WTC11 (cell line): ENCODE measurements at regions not wholly inside any gene's neighbourhood (a gene's known extent, or its start where the extent isn't known, plus 50 kb on each side); places are given as distances from the start of the nearest gene placed in this dataset.

ENCODE experiments used
- ATAC-seq: fragments of 200-7000 bp; cut with Tn5 transposase; 2 replicates; pipeline ENCODE4 v1.10.0; 2021; ENCODE audit warnings: mild to moderate bottlenecking, moderate library complexity
- CTCF ChIA-PET: fragments of 300-600 bp; sonication (Branson Sonifier 250); formaldehyde crosslinking; loops from one replicate; lab custom pipeline; 2021; ENCODE audit warnings: antibody characterized with exemption; lab: Charles Lee
- POLR2A ChIA-PET: fragments of 350-600 bp; sonication (Branson Sonifier 250); formaldehyde crosslinking; loops from one replicate; lab custom pipeline; 2021; ENCODE audit warnings: antibody characterized with exemption; lab: Charles Lee
- DNase-seq: peaks from one replicate; pipeline ENCODE4 v3.0.0; 2021; ENCODE audit warnings: low spot score
- H3K27ac Mint-ChIP-seq: 2 replicates; pipeline ENCODE4 v1.8.0; 2021; ENCODE audit warnings: mixed read lengths
- H3K27me3 Mint-ChIP-seq: 2 replicates; pipeline ENCODE4 v1.8.0; 2021; ENCODE audit warnings: low read depth, mild to moderate bottlenecking, moderate library complexity, mixed read lengths
- H3K36me3 Mint-ChIP-seq: 2 replicates; pipeline ENCODE4 v1.8.0; 2021; ENCODE audit warnings: mixed read lengths
- H3K4me1 Mint-ChIP-seq: 2 replicates; pipeline ENCODE4 v1.8.0; 2022; ENCODE audit warnings: mixed read lengths
- H3K4me3 Mint-ChIP-seq: 2 replicates; pipeline ENCODE4 v1.8.0; 2021; ENCODE audit warnings: mild to moderate bottlenecking, moderate library complexity, mixed read lengths
- H3K9me3 Mint-ChIP-seq: 2 replicates; pipeline ENCODE4 v1.8.0; 2021; ENCODE audit warnings: mixed read lengths
- EMX1 ChIP-seq: fragments of 250-450 bp; sonication (Bioruptor Pico); IDR thresholded peaks from 2 replicates; pipeline ENCODE4 v1.8.0; 2021; ENCODE audit warnings: mild to moderate bottlenecking
- GTF2I ChIP-seq: fragments of 250-450 bp; sonication (Bioruptor Pico); conservative IDR thresholded peaks from 2 replicates; pipeline ENCODE4 v1.4.0; 2021; ENCODE audit warnings: mild to moderate bottlenecking
- NFATC4 ChIP-seq: fragments of 250-450 bp; sonication (Bioruptor Pico); IDR thresholded peaks from 2 replicates; pipeline ENCODE4 v1.9.0; 2021; ENCODE audit warnings: mild to moderate bottlenecking
- SP1 ChIP-seq: sonication (generic); formaldehyde crosslinking; conservative IDR thresholded peaks from 2 replicates; pipeline ENCODE4 v1.8.1; 2022; ENCODE audit warnings: missing genetic modification reagents
- TEAD1 ChIP-seq: sonication (generic); formaldehyde crosslinking; IDR thresholded peaks from 2 replicates; pipeline ENCODE4 v1.8.0; 2022; ENCODE audit warnings: mild to moderate bottlenecking, missing genetic modification reagents
- TP53 ChIP-seq: sonication (generic); formaldehyde crosslinking; IDR thresholded peaks from 2 replicates; pipeline ENCODE4 v1.8.1; 2023; ENCODE audit warnings: mild to moderate bottlenecking, missing genetic modification reagents
- ZNF423 ChIP-seq: fragments of 250-450 bp; sonication (Bioruptor Pico); IDR thresholded peaks from 2 replicates; pipeline ENCODE4 v2.1.2; 2022; ENCODE audit warnings: mild to moderate bottlenecking, moderate library complexity
- TF ChIP-seq, protein P1 (sequence below): sonication (generic); formaldehyde crosslinking; conservative IDR thresholded peaks from 2 replicates; pipeline ENCODE4 v1.8.1; 2022; ENCODE audit warnings: mild to moderate bottlenecking, missing genetic modification reagents
- TF ChIP-seq, protein P2 (sequence below): fragments of 200-600 bp; IDR thresholded peaks from 2 replicates; pipeline ENCODE4 v1.8.0; 2022; ENCODE audit warnings: antibody characterized with exemption
- TF ChIP-seq, protein P3 (sequence below): sonication (generic); formaldehyde crosslinking; IDR thresholded peaks from 2 replicates; pipeline ENCODE4 v1.8.1; 2023; ENCODE audit warnings: mild to moderate bottlenecking, missing genetic modification reagents
- TF ChIP-seq, protein P4 (sequence below): sonication (generic); formaldehyde crosslinking; IDR thresholded peaks from 2 replicates; pipeline ENCODE4 v1.8.0; 2023; ENCODE audit warnings: mild to moderate bottlenecking, missing genetic modification reagents
- TF ChIP-seq, protein P5 (sequence below): sonication (generic); formaldehyde crosslinking; IDR thresholded peaks from 2 replicates; pipeline ENCODE4 v1.8.0; 2023; ENCODE audit warnings: missing genetic modification reagents, mild to moderate bottlenecking, borderline replicate concordance
- TF ChIP-seq, protein P6 (sequence below): sonication (generic); formaldehyde crosslinking; IDR thresholded peaks from 2 replicates; pipeline ENCODE4 v1.8.0; 2022; ENCODE audit warnings: mild to moderate bottlenecking, missing genetic modification reagents
- TF ChIP-seq, protein P7 (sequence below): sonication (generic); formaldehyde crosslinking; IDR thresholded peaks from 2 replicates; pipeline ENCODE4 v1.8.1; 2023; ENCODE audit warnings: mild to moderate bottlenecking, missing genetic modification reagents, moderate library complexity

DNA sequence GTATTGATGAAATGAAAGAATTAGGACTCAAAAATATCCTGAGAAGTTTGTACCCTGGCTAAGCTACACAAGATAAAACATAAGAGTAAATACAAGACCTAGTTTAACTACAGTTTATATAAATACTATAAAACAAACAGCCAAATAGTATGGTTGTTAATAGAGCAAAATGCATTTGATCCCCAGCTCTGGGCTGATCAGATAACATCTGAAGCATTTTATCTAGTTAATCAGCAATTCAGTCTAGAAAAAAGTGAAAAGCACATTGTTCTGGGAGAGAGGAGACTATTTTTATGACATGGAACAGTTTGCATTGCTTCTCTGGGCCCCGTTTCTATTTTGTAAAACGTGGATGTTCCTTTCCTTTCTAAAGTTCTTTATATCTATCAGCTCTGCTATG lies 139.6 kb upstream of the RORB start:
- no peak overlapping the region for H3K27ac Mint-ChIP-seq
- H3K27me3 Mint-ChIP-seq: no peaks in the 10 kb centered on the region
- CTCF ChIA-PET: no interaction called here
- DNase-seq: no peak
- no peaks in the 10 kb centered on the region for H3K36me3 Mint-ChIP-seq
- no peak for TF ChIP-seq NFATC4 (CRISPR knock-in tag)
- TF ChIP-seq, protein P1, sequence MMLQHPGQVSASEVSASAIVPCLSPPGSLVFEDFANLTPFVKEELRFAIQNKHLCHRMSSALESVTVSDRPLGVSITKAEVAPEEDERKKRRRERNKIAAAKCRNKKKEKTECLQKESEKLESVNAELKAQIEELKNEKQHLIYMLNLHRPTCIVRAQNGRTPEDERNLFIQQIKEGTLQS (CRISPR knock-in tag): no peak
- no peak for TF ChIP-seq ZNF423 (CRISPR knock-in tag)
- TF ChIP-seq, protein P2, sequence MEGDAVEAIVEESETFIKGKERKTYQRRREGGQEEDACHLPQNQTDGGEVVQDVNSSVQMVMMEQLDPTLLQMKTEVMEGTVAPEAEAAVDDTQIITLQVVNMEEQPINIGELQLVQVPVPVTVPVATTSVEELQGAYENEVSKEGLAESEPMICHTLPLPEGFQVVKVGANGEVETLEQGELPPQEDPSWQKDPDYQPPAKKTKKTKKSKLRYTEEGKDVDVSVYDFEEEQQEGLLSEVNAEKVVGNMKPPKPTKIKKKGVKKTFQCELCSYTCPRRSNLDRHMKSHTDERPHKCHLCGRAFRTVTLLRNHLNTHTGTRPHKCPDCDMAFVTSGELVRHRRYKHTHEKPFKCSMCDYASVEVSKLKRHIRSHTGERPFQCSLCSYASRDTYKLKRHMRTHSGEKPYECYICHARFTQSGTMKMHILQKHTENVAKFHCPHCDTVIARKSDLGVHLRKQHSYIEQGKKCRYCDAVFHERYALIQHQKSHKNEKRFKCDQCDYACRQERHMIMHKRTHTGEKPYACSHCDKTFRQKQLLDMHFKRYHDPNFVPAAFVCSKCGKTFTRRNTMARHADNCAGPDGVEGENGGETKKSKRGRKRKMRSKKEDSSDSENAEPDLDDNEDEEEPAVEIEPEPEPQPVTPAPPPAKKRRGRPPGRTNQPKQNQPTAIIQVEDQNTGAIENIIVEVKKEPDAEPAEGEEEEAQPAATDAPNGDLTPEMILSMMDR: no peak
- no peak for TF ChIP-seq TEAD1 (CRISPR knock-in tag)
- no peak for TF ChIP-seq SP1 (CRISPR knock-in tag)
- TF ChIP-seq, protein P3, sequence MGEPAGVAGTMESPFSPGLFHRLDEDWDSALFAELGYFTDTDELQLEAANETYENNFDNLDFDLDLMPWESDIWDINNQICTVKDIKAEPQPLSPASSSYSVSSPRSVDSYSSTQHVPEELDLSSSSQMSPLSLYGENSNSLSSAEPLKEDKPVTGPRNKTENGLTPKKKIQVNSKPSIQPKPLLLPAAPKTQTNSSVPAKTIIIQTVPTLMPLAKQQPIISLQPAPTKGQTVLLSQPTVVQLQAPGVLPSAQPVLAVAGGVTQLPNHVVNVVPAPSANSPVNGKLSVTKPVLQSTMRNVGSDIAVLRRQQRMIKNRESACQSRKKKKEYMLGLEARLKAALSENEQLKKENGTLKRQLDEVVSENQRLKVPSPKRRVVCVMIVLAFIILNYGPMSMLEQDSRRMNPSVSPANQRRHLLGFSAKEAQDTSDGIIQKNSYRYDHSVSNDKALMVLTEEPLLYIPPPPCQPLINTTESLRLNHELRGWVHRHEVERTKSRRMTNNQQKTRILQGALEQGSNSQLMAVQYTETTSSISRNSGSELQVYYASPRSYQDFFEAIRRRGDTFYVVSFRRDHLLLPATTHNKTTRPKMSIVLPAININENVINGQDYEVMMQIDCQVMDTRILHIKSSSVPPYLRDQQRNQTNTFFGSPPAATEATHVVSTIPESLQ (CRISPR knock-in tag): no peak
- TF ChIP-seq TP53 (CRISPR knock-in tag): no peak
- no peak for TF ChIP-seq GTF2I (CRISPR knock-in tag)
- TF ChIP-seq, all 79 proteins: peak for 0
- no peak overlapping the region for H3K4me3 Mint-ChIP-seq
- no peaks in the 10 kb centered on the region for H3K4me1 Mint-ChIP-seq
- no peaks in the 10 kb centered on the region for H3K9me3 Mint-ChIP-seq
- POLR2A ChIA-PET: no interaction called here
- ATAC-seq: no peak

DNA sequence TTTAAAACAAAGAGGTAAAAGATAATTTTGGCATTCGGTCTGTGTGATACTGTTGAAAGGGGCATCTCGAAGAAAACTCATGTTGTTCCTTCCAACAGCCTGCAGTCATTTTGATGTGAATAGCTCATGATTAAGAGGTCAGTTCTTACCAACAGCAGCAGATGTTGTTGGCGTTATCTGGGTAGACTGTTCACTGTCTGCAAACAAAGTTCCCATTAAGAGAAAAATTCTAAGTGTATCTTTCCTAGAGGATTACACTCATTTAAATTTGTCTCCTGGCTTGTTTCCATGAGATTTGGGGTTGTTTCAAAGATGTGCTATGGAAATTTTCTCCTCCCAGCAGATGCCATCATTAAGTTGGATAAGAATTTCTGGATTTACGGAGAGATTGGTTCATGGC lies 138.2 kb upstream of the RORB start:
- POLR2A ChIA-PET: no interaction called here
- CTCF ChIA-PET: no interaction called here
- DNase-seq (no peak), ATAC-seq (no peak)
- Mint-ChIP-seq H3K4me3 (no peak overlapping the region), H3K36me3 (no peaks in the 10 kb centered on the region), H3K4me1 (no peaks in the 10 kb centered on the region), H3K27ac (no peak overlapping the region), H3K9me3 (no peaks in the 10 kb centered on the region), H3K27me3 (no peaks in the 10 kb centered on the region)
- TF ChIP-seq, protein P4, sequence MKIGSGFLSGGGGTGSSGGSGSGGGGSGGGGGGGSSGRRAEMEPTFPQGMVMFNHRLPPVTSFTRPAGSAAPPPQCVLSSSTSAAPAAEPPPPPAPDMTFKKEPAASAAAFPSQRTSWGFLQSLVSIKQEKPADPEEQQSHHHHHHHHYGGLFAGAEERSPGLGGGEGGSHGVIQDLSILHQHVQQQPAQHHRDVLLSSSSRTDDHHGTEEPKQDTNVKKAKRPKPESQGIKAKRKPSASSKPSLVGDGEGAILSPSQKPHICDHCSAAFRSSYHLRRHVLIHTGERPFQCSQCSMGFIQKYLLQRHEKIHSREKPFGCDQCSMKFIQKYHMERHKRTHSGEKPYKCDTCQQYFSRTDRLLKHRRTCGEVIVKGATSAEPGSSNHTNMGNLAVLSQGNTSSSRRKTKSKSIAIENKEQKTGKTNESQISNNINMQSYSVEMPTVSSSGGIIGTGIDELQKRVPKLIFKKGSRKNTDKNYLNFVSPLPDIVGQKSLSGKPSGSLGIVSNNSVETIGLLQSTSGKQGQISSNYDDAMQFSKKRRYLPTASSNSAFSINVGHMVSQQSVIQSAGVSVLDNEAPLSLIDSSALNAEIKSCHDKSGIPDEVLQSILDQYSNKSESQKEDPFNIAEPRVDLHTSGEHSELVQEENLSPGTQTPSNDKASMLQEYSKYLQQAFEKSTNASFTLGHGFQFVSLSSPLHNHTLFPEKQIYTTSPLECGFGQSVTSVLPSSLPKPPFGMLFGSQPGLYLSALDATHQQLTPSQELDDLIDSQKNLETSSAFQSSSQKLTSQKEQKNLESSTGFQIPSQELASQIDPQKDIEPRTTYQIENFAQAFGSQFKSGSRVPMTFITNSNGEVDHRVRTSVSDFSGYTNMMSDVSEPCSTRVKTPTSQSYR (CRISPR knock-in tag): no peak
- no peak for TF ChIP-seq EMX1 (CRISPR knock-in tag)
- TF ChIP-seq, protein P2: no peak
- TF ChIP-seq, protein P5, sequence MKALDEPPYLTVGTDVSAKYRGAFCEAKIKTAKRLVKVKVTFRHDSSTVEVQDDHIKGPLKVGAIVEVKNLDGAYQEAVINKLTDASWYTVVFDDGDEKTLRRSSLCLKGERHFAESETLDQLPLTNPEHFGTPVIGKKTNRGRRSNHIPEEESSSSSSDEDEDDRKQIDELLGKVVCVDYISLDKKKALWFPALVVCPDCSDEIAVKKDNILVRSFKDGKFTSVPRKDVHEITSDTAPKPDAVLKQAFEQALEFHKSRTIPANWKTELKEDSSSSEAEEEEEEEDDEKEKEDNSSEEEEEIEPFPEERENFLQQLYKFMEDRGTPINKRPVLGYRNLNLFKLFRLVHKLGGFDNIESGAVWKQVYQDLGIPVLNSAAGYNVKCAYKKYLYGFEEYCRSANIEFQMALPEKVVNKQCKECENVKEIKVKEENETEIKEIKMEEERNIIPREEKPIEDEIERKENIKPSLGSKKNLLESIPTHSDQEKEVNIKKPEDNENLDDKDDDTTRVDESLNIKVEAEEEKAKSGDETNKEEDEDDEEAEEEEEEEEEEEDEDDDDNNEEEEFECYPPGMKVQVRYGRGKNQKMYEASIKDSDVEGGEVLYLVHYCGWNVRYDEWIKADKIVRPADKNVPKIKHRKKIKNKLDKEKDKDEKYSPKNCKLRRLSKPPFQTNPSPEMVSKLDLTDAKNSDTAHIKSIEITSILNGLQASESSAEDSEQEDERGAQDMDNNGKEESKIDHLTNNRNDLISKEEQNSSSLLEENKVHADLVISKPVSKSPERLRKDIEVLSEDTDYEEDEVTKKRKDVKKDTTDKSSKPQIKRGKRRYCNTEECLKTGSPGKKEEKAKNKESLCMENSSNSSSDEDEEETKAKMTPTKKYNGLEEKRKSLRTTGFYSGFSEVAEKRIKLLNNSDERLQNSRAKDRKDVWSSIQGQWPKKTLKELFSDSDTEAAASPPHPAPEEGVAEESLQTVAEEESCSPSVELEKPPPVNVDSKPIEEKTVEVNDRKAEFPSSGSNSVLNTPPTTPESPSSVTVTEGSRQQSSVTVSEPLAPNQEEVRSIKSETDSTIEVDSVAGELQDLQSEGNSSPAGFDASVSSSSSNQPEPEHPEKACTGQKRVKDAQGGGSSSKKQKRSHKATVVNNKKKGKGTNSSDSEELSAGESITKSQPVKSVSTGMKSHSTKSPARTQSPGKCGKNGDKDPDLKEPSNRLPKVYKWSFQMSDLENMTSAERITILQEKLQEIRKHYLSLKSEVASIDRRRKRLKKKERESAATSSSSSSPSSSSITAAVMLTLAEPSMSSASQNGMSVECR (CRISPR knock-in tag): no peak
- TF ChIP-seq, protein P3 (CRISPR knock-in tag): no peak
- TF ChIP-seq, protein P6, sequence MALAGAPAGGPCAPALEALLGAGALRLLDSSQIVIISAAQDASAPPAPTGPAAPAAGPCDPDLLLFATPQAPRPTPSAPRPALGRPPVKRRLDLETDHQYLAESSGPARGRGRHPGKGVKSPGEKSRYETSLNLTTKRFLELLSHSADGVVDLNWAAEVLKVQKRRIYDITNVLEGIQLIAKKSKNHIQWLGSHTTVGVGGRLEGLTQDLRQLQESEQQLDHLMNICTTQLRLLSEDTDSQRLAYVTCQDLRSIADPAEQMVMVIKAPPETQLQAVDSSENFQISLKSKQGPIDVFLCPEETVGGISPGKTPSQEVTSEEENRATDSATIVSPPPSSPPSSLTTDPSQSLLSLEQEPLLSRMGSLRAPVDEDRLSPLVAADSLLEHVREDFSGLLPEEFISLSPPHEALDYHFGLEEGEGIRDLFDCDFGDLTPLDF (CRISPR knock-in tag): no peak
- TF ChIP-seq, protein P7, sequence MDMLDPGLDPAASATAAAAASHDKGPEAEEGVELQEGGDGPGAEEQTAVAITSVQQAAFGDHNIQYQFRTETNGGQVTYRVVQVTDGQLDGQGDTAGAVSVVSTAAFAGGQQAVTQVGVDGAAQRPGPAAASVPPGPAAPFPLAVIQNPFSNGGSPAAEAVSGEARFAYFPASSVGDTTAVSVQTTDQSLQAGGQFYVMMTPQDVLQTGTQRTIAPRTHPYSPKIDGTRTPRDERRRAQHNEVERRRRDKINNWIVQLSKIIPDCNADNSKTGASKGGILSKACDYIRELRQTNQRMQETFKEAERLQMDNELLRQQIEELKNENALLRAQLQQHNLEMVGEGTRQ (CRISPR knock-in tag): no peak
